HCT116 (cell line): ENCODE measurements at regions not wholly inside any gene's neighbourhood (a gene's known extent, or its start where the extent isn't known, plus 50 kb on each side); places are given as distances from the start of the nearest gene placed in this dataset.

ENCODE experiments used
- ATAC-seq: fragments of 200-7000 bp; cut with Tn5 transposase; 2 replicates; pipeline ENCODE4 v1.9.1; 2020; ENCODE audit warnings: mild to moderate bottlenecking, moderate library complexity
- BruUV-seq: library from RNA; stranded (reverse); fragments of 400-500 nt; replicated peaks from 2 replicates; lab custom pipeline; 2021; lab: Mats Ljungman, UMichigan
- CTCF ChIA-PET: fragments of 300-600 bp; sonication (Branson Sonifier 250); formaldehyde crosslinking; loops from one replicate; lab custom pipeline; 2021; ENCODE audit warnings: antibody characterized with exemption; lab: Charles Lee
- POLR2A ChIA-PET: fragments of 300-600, 350-600 bp; sonication (Branson Sonifier 250); formaldehyde crosslinking; loops from one replicate; lab custom pipeline; 2021; ENCODE audit warnings: antibody characterized with exemption; lab: Charles Lee
- RAD21 ChIA-PET, 2 experiments: fragments of 300-600 bp; sonication (Branson Sonifier 250); formaldehyde crosslinking; loops; one replicate each; lab custom pipeline; 2023; ENCODE audit warnings: low total read pairs in 2 of 2; ENCODE audit not compliant: uncharacterized antibody in 2 of 2, unreplicated experiment in 2 of 2, low non-redundant PET in 1 of 2; lab: Charles Lee
- DNase-seq: peaks from one replicate; pipeline ENCODE4 v3.0.0-alpha.2; 2010; ENCODE audit warnings: low read depth, low spot score
- H2AFZ ChIP-seq: fragments of 200-600 bp; shearing (Covaris generic), sonication (generic); 2 replicates; pipeline ENCODE4 v1.6.1; 2017; ENCODE audit warnings: low read depth, mixed run types, mixed read lengths, antibody characterized with exemption, low read length; ENCODE audit not compliant: poor library complexity, severe bottlenecking
- H3K27ac ChIP-seq: 2 replicates; pipeline ENCODE4 v1.5.1; 2012; ENCODE audit warnings: low read depth, low read length
- H3K27me3 ChIP-seq: fragments of 200-600 bp; sonication (generic); 2 replicates; pipeline ENCODE4 v1.6.1; 2016; ENCODE audit warnings: mixed run types, low read length, mixed read lengths; ENCODE audit not compliant: insufficient read depth
- H3K36me3 ChIP-seq, 2 experiments: fragments of 200-500 bp in 1 of 2; fragments of 200-600 bp in 1 of 2; sonication (Bioruptor generic) in 1 of 2; sonication (generic) in 1 of 2; 2 replicates each; pipeline versions ENCODE4 v1.5.1 to v1.6.1; 2014 to 2016; ENCODE audit warnings: low read length in 2 of 2, inconsistent platforms in 1 of 2, mixed read lengths in 1 of 2, mixed run types in 1 of 2; ENCODE audit not compliant: insufficient read depth in 2 of 2, control insufficient read depth in 1 of 2
- H3K4me1 ChIP-seq, 2 experiments: fragments of 200-600 bp in 1 of 2; sonication (generic) in 1 of 2; 2 replicates each; pipeline versions ENCODE4 v1.5.1 to v1.6.1; 2012 to 2017; ENCODE audit warnings: low read length in 2 of 2, inconsistent platforms in 1 of 2, mild to moderate bottlenecking in 1 of 2, mixed read lengths in 1 of 2, mixed run types in 1 of 2, moderate library complexity in 1 of 2; ENCODE audit not compliant: insufficient read depth in 2 of 2, control insufficient read depth in 1 of 2
- H3K4me2 ChIP-seq: fragments of 200-600 bp; sonication (generic); 2 replicates; pipeline ENCODE4 v1.6.1; 2017; ENCODE audit warnings: mixed run types, low read length, mixed read lengths
- H3K4me3 ChIP-seq, 2 experiments: fragments of 200-600 bp in 1 of 2; sonication (generic) in 1 of 2; replicated peaks in 1 of 2; 2 replicates each; pipeline ENCODE4 v1.5.1; 2011 to 2016; ENCODE audit warnings: low read length in 2 of 2, control low read depth in 1 of 2, low read depth in 1 of 2, mild to moderate bottlenecking in 1 of 2, mixed read lengths in 1 of 2, mixed run types in 1 of 2
- H3K79me2 ChIP-seq: fragments of 200-600 bp; sonication (generic); 2 replicates; pipeline ENCODE4 v1.6.1; 2017; ENCODE audit warnings: mild to moderate bottlenecking, mixed run types, low read length, moderate library complexity, mixed read lengths; ENCODE audit not compliant: insufficient read depth
- H3K9ac ChIP-seq: fragments of 200-600 bp; sonication (generic); 2 replicates; pipeline ENCODE4 v1.6.1; 2016; ENCODE audit warnings: low read length, mixed read lengths
- H3K9me2 ChIP-seq: fragments of 200-600 bp; sonication (generic), shearing (Covaris generic); 2 replicates; pipeline ENCODE4 v1.6.1; 2017; ENCODE audit warnings: mixed run types, mild to moderate bottlenecking, moderate library complexity; ENCODE audit not compliant: insufficient read depth
- H3K9me3 ChIP-seq, 2 experiments: fragments of 200-500 bp in 1 of 2; fragments of 200-600 bp in 1 of 2; sonication (Bioruptor generic) in 1 of 2; sonication (generic) in 1 of 2; 2 replicates each; pipeline ENCODE4 v1.6.1; 2014 to 2017; ENCODE audit warnings: low read length in 2 of 2, mixed read lengths in 2 of 2, inconsistent platforms in 1 of 2, low read depth in 1 of 2, mild to moderate bottlenecking in 1 of 2, mixed run types in 1 of 2, moderate library complexity in 1 of 2; ENCODE audit not compliant: control insufficient read depth in 1 of 2, insufficient read depth in 1 of 2
- H4K20me1 ChIP-seq: fragments of 200-600 bp; sonication (generic), shearing (Covaris generic); 2 replicates; pipeline ENCODE4 v1.6.1; 2017; ENCODE audit warnings: mixed run types, mild to moderate bottlenecking, moderate library complexity; ENCODE audit not compliant: insufficient read depth
- CTCF ChIP-seq, 3 experiments: fragments of 200-600 bp in 1 of 3; sonication (generic) in 1 of 3; IDR thresholded peaks in 2 of 3; conservative IDR thresholded peaks in 1 of 3; 2 replicates each; pipeline ENCODE4 v1.5.1; 2012 to 2017; ENCODE audit warnings: low read depth in 2 of 3, low read length in 2 of 3, antibody characterized with exemption in 1 of 3, borderline replicate concordance in 1 of 3, control low read depth in 1 of 3, mild to moderate bottlenecking in 1 of 3, mixed read lengths in 1 of 3, mixed run types in 1 of 3, moderate library complexity in 1 of 3; ENCODE audit not compliant: insufficient read depth in 1 of 3
- EZH2 ChIP-seq: fragments of 200-600 bp; sonication (generic); IDR thresholded peaks from 2 replicates; pipeline ENCODE4 v1.6.1; 2017; ENCODE audit warnings: antibody characterized with exemption, mixed run types
- FOSL1 ChIP-seq: IDR thresholded peaks from 2 replicates; pipeline ENCODE4 v1.6.1; 2012; ENCODE audit warnings: low read depth
- JUND ChIP-seq: IDR thresholded peaks from 2 replicates; pipeline ENCODE4 v1.6.1; 2012
- POLR2A ChIP-seq: IDR thresholded peaks from 2 replicates; pipeline ENCODE4 v1.7.0; 2011; ENCODE audit warnings: borderline replicate concordance; ENCODE audit not compliant: insufficient read depth, insufficient read length; ENCODE audit errors: extremely low read depth
- POLR2AphosphoS5 ChIP-seq: IDR thresholded peaks from 2 replicates; pipeline ENCODE4 v1.6.1; 2011; ENCODE audit warnings: mild to moderate bottlenecking, low read depth, low read length, moderate library complexity
- RAD21 ChIP-seq: IDR thresholded peaks from 2 replicates; pipeline ENCODE4 v1.6.1; 2012; ENCODE audit warnings: low read depth, mild to moderate bottlenecking
- SRF ChIP-seq: IDR thresholded peaks from 2 replicates; pipeline ENCODE4 v1.6.1; 2012; ENCODE audit warnings: low read depth
- ZBTB33 ChIP-seq: IDR thresholded peaks from 2 replicates; pipeline ENCODE4 v1.6.1; 2011; ENCODE audit warnings: mild to moderate bottlenecking, low read length, moderate library complexity; ENCODE audit not compliant: insufficient replicate concordance; ENCODE audit errors: extremely low read depth
- ZFX ChIP-seq: fragments of 450-650 bp; IDR thresholded peaks from 2 replicates; pipeline ENCODE4 v1.6.1; 2017
- ZNF274 ChIP-seq: fragments of 200-500 bp; sonication (Bioruptor generic); IDR thresholded peaks from 2 replicates; pipeline ENCODE4 v1.6.1; 2014; ENCODE audit warnings: mild to moderate bottlenecking, low read depth, low read length, inconsistent platforms
- intact Hi-C: fragments of 100-400 bp; cut with micrococcal nuclease; formaldehyde crosslinking; loops from 2 replicates; pipeline ENCODE4 v1.10.0; 2022
- TF ChIP-seq, protein P1 (sequence below): IDR thresholded peaks from 2 replicates; pipeline ENCODE4 v1.6.1; 2012; ENCODE audit warnings: low read depth

- no peak for TF ChIP-seq ZBTB33
- TF ChIP-seq, protein P1, sequence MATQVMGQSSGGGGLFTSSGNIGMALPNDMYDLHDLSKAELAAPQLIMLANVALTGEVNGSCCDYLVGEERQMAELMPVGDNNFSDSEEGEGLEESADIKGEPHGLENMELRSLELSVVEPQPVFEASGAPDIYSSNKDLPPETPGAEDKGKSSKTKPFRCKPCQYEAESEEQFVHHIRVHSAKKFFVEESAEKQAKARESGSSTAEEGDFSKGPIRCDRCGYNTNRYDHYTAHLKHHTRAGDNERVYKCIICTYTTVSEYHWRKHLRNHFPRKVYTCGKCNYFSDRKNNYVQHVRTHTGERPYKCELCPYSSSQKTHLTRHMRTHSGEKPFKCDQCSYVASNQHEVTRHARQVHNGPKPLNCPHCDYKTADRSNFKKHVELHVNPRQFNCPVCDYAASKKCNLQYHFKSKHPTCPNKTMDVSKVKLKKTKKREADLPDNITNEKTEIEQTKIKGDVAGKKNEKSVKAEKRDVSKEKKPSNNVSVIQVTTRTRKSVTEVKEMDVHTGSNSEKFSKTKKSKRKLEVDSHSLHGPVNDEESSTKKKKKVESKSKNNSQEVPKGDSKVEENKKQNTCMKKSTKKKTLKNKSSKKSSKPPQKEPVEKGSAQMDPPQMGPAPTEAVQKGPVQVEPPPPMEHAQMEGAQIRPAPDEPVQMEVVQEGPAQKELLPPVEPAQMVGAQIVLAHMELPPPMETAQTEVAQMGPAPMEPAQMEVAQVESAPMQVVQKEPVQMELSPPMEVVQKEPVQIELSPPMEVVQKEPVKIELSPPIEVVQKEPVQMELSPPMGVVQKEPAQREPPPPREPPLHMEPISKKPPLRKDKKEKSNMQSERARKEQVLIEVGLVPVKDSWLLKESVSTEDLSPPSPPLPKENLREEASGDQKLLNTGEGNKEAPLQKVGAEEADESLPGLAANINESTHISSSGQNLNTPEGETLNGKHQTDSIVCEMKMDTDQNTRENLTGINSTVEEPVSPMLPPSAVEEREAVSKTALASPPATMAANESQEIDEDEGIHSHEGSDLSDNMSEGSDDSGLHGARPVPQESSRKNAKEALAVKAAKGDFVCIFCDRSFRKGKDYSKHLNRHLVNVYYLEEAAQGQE: no peak
Measured at GRCh38 chr6:104621396-104621795, 238.3 kb downstream of the HACE1 start (continued).

DNA sequence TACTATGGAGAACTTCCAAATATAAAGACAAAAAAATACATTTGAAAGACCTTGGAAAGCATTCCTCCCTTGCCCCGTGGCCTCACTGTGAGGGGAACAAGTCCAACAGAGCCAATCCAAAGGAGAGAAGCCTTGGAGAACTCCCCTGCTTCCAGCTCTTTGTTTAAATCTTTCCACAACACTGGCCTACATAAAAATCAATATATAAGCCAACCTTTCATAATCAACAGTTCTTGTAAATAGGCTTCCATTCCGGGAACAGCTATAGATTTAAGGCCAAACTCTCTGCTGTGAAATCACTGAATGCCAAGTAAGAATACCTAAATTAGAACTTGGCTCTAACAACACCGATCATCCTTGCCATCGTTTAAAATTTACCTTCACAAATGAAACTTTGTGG, 242.1 kb downstream of the HACE1 start:
- Histone ChIP-seq H3K79me2 (no peaks in the 10 kb centered on the region), H3K4me3 (no peak overlapping the region), H3K9ac (no peak overlapping the region), H3K4me2 (no peak overlapping the region), H3K27me3 (no peaks in the 10 kb centered on the region), H3K9me3 (no peaks in the 10 kb centered on the region), H4K20me1 (no peaks in the 10 kb centered on the region), H3K27ac (no peak overlapping the region), H3K4me1 (no peaks in the 10 kb centered on the region), H2AFZ (no peak overlapping the region), H3K36me3 (no peaks in the 10 kb centered on the region)
- ATAC-seq (no peak), DNase-seq (no peak)
- BruUV-seq: no TSS peak
- ChIA-PET CTCF (no interaction called here), POLR2A (no interaction called here)
- intact Hi-C loops: no loop called here
- no peak for TF ChIP-seq ZNF274
- no peak for TF ChIP-seq FOSL1
- no peak for TF ChIP-seq ZFX
- no peak for TF ChIP-seq SRF
- no peak for TF ChIP-seq CTCF (IDR thresholded peaks at IDR 0.05 in 2 of 3, conservative IDR thresholded peaks at IDR 0.05 in 1 of 3; ENCODE audit: borderline replicate concordance in 1 of 3, insufficient read depth in 1 of 3, low read depth in 2 of 3, low read length in 2 of 3)
- no peak for TF ChIP-seq RAD21
- no peak for TF ChIP-seq JUND
- TF ChIP-seq EZH2: no peak
- TF ChIP-seq POLR2A: no peak
- no peak for TF ChIP-seq POLR2AphosphoS5
- TF ChIP-seq, all 23 proteins: peak for 0
- no peaks in the 10 kb centered on the region for H3K9me2 ChIP-seq
- RAD21 ChIA-PET: no interaction called here
